ENCODE measurements at regions not wholly inside any gene's neighbourhood (a gene's known extent, or its start where the extent isn't known, plus 50 kb on each side); places are given as distances from the start of the nearest gene placed in this dataset.
A peak's percentile ranks its signal among the peaks of the same experiment; 100 is the strongest.

DNA sequence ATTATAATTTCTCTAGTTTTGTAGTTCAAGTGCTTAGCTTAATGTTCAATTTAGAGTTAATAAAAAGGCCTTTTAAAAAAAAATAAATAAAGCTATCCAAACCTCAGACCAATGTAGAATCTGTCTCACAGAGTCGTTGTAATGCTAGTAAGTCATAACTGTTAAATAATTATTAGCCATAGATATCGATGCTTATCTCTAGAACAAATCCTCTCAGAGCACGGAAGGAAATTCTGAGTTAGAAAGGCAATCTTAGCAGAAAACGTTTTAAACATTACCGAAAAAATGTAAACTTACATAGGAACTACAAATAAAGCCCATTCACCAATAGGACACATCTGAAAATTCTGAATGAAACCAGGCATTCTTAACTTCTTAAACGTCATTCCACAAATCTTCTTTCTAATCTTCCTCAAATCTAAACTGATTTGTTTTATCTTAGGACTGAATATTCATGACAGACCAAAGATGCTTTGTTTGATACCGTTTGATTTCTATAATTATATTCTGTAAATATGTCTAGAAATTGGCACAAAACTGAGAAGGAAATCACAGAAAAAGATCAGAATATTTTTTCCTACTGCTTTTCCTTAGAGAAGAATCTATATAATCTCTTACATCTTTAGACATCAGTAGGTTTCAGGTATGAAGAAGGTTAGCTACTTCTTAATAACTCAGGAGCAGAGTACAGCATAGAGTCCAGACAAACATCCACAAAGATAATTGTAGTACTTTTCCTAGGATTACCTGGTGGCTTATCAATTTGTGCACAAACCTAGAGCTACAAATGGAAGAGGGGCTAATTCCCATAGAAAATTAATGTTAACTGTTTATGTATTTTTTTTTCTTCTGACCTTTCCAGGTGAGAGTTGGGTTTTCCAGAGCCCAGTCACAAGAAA lies 140.7 kb downstream of the BTC start:
- Histone ChIP-seq H3K9me3 (no peaks in the 10 kb centered on the region), H3K27me3 (replicated peaks; ENCODE audit: insufficient read depth) (no peaks in the 10 kb centered on the region), H3K4me3 (no peak overlapping the region), H3K27ac (no peak overlapping the region), H3K36me3 (no peaks in the 10 kb centered on the region), H3K4me1 (ENCODE audit: control insufficient read depth in 1 of 2, low read depth in 2 of 2) (no peaks in the 10 kb centered on the region)
- ATAC-seq (ENCODE audit: insufficient number of reproducible peaks, low FRiP score, low read depth) (no peak), DNase-seq (ENCODE audit: low spot score) (no peak)
- TF ChIP-seq, protein P1, sequence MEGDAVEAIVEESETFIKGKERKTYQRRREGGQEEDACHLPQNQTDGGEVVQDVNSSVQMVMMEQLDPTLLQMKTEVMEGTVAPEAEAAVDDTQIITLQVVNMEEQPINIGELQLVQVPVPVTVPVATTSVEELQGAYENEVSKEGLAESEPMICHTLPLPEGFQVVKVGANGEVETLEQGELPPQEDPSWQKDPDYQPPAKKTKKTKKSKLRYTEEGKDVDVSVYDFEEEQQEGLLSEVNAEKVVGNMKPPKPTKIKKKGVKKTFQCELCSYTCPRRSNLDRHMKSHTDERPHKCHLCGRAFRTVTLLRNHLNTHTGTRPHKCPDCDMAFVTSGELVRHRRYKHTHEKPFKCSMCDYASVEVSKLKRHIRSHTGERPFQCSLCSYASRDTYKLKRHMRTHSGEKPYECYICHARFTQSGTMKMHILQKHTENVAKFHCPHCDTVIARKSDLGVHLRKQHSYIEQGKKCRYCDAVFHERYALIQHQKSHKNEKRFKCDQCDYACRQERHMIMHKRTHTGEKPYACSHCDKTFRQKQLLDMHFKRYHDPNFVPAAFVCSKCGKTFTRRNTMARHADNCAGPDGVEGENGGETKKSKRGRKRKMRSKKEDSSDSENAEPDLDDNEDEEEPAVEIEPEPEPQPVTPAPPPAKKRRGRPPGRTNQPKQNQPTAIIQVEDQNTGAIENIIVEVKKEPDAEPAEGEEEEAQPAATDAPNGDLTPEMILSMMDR (IDR thresholded peaks at IDR 0.05), result no peak

DNA sequence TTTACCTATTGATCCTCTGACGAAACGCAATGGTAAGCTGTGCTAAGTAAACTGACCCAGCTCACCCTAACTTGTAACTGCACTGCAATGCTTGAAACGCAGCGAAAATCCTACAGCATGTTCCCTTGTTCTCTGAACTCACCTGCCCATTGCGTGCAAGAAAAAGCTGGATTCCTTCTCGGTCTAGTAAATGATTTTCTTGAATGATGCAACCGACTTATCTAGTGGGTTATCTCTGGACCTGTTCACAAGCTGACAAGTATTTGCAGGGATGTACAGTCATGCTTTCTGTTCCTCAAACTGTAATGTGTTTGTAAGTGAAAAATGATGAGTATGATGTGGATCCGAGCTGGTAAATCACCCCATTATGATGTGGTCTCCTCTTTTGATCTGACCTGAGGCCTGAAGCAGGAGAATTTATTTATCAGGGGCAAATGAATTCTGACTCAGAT lies 140.1 kb downstream of the BTC start:
- H3K9me3 ChIP-seq, result no peaks in the 10 kb centered on the region
- peaks cover 0 to under 1% of the 10 kb centered on the region in 2 donors for H3K4me1 ChIP-seq (ENCODE audit: control insufficient read depth in 1 of 2, low read depth in 2 of 2)
- H3K36me3 ChIP-seq, result no peaks in the 10 kb centered on the region
- H3K4me3 ChIP-seq, result no peak overlapping the region
- H3K27ac ChIP-seq, result no peak overlapping the region
- H3K27me3 ChIP-seq (replicated peaks; ENCODE audit: insufficient read depth), result no peaks in the 10 kb centered on the region
- ATAC-seq (ENCODE audit: insufficient number of reproducible peaks, low FRiP score, low read depth) (no peak), DNase-seq (ENCODE audit: low spot score) (no peak)
- TF ChIP-seq, protein P1 (IDR thresholded peaks at IDR 0.05), result no peak

DNA sequence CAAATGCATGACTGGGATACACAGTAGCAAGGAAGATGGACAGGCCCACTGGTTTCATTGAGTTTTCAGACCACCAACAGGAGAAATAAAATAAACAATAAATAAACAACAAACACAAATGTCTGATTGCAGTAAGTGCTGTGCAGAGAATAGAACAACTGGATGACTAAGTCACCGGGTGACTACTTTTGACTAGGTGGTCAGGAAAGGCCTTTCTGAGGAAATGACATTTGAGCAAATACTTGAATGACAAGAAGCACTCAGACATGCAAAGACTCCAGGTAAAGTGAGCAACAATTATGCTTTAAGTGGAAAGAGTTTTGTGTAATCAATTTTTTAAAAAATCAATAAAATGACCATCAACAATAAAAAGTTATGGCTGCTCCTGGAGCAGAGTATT lies 137.7 kb downstream of the BTC start:
- Histone ChIP-seq H3K27ac (no peak overlapping the region), H3K36me3 (no peaks in the 10 kb centered on the region), H3K4me3 (no peak overlapping the region), H3K27me3 (replicated peaks; ENCODE audit: insufficient read depth) (no peaks in the 10 kb centered on the region), H3K4me1 (ENCODE audit: control insufficient read depth in 1 of 2, low read depth in 2 of 2) (peaks cover 0 to 6% of the 10 kb centered on the region in 2 donors), H3K9me3 (no peaks in the 10 kb centered on the region)
- DNase-seq (ENCODE audit: low spot score), result no peak
- no peak for ATAC-seq (ENCODE audit: insufficient number of reproducible peaks, low FRiP score, low read depth)
- TF ChIP-seq, protein P1 (IDR thresholded peaks at IDR 0.05), result no peak

DNA sequence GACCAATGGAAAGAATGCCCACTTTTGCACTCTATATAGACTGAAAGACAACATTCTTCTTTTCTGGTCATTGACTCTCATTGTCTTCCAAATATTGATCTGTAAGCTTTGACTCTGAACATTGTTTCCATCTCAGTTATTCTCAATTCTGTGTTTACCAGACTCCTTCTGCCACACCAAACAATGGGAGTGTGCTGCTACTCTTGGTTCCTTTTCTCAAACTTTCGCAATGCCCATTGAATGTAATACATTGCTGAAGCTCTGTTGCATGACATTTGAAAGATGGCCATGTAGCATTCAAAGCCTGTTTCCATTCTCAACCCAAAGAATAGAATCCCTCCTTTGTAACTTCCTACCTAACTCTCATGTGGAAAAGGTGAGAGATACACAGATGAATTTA lies 136.2 kb downstream of the BTC start:
- Histone ChIP-seq H3K4me3 (no peak overlapping the region), H3K36me3 (no peaks in the 10 kb centered on the region), H3K27ac (no peak overlapping the region), H3K9me3 (no peaks in the 10 kb centered on the region), H3K27me3 (replicated peaks; ENCODE audit: insufficient read depth) (no peaks in the 10 kb centered on the region), H3K4me1 (ENCODE audit: control insufficient read depth in 1 of 2, low read depth in 2 of 2) (peaks cover 0 to 6% of the 10 kb centered on the region in 2 donors)
- ATAC-seq (ENCODE audit: insufficient number of reproducible peaks, low FRiP score, low read depth) (no peak), DNase-seq (ENCODE audit: low spot score) (no peak)
- TF ChIP-seq, protein P1 (IDR thresholded peaks at IDR 0.05), result no peak

DNA sequence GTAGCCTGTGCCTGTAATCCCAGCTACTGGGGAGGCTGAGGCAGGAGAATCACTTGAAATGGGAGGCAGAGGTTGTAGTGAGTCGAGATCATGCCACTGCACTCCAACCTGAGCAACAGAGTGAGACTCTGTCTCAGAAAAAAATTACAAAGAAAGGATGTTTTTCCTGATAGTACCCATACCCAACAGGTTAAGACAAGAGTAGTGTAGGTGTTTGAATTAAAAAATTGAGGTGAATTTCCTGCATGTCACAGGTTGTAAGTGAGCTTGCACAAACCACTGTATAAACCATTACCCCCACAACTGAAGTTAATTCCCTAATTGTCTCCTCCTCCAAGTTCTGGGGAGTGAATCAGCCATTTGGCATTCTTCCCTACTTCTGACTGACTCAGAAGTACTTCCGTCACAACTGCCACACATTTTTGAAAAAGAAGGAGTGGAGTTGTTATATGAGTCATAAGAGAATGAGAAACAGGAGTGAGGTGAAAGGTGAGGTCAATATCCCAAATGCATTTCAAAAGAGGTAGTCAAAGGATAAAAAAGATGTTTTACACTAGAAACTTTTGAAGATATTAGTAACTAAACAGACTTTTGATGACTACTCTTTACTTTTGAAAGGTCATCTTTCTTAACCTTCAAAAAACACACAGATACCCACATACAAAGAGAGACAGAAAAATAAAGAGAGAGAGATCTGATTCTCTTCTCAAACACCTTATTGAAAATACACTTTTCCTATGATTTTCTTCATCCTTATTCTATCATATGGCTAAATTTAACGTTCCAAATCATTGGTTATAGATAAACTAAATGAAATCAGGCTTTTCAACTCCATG lies 134.5 kb downstream of the BTC start:
- TF ChIP-seq, protein P1 (IDR thresholded peaks at IDR 0.05), result no peak
- no peaks in the 10 kb centered on the region for H3K9me3 ChIP-seq
- H3K27ac ChIP-seq, result no peak overlapping the region
- H3K27me3 ChIP-seq (replicated peaks; ENCODE audit: insufficient read depth), result no peaks in the 10 kb centered on the region
- ATAC-seq (ENCODE audit: insufficient number of reproducible peaks, low FRiP score, low read depth) (peak; percentile 95), DNase-seq (ENCODE audit: low spot score) (no peak)
- H3K36me3 ChIP-seq, result no peaks in the 10 kb centered on the region
- H3K4me3 ChIP-seq, result no peak overlapping the region
- peaks cover 0 to 6% of the 10 kb centered on the region in 2 donors for H3K4me1 ChIP-seq (ENCODE audit: control insufficient read depth in 1 of 2, low read depth in 2 of 2)
